ENCODE measurements at regions not wholly inside any gene's neighbourhood (a gene's known extent, or its start where the extent isn't known, plus 50 kb on each side); places are given as distances from the start of the nearest gene placed in this dataset.

DNA sequence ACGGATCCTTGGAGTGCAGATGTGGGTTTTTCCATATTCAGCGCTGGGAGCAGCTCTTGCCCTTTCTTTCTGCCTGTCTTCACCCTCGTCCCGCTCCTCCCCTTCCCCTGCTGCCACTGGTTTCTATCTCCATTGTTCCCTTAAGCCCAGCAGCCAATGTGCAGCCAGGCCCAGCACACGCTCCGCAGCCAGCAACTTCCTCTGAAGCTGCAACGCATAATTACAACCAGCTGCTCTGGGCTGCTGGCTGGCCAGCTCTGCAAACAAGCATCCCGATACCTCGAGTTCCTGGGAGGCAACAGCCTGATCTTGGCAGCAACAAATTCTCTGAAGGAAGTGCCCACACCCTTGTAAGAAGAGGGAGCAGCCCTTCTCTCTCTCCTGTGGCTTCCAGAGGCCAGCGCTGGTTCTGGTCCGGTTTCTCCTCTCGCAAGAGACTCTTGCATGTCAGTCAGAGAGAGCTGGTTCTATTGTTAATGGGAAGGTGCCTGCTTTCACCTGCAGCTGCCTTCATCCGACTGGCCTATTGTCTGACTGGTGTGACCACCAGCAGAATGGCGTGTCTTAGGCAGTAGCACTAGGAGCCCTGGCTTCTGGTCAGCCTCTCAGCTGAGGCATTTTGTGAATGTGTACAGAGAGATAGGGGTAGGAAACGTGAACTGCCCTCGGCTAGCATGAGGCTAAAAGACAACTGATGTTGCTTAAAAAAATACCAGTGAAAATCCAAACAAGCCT is 83.8 kb upstream of the MAML3 start:
- TF ChIP-seq, protein P1, sequence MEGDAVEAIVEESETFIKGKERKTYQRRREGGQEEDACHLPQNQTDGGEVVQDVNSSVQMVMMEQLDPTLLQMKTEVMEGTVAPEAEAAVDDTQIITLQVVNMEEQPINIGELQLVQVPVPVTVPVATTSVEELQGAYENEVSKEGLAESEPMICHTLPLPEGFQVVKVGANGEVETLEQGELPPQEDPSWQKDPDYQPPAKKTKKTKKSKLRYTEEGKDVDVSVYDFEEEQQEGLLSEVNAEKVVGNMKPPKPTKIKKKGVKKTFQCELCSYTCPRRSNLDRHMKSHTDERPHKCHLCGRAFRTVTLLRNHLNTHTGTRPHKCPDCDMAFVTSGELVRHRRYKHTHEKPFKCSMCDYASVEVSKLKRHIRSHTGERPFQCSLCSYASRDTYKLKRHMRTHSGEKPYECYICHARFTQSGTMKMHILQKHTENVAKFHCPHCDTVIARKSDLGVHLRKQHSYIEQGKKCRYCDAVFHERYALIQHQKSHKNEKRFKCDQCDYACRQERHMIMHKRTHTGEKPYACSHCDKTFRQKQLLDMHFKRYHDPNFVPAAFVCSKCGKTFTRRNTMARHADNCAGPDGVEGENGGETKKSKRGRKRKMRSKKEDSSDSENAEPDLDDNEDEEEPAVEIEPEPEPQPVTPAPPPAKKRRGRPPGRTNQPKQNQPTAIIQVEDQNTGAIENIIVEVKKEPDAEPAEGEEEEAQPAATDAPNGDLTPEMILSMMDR (IDR thresholded peaks at IDR 0.05): no peak
- TF ChIP-seq POLR2A (IDR thresholded peaks at IDR 0.05): no peak
